Thyroid gland (tissue), 4 donors: ENCODE measurements at regions not wholly inside any gene's neighbourhood (a gene's known extent, or its start where the extent isn't known, plus 50 kb on each side); places are given as distances from the start of the nearest gene placed in this dataset.

Source experiments
- DNase-seq, 2 donors: peaks; one replicate each; pipeline ENCODE4 v3.0.0-alpha.2; 2019
- H3K27ac ChIP-seq, 3 donors: fragments of 200-600 bp; sonication (generic); 1 replicate in 2 of 3; 2 replicates in 1 of 3; pipeline ENCODE4 v1.5.1; 2016 to 2019; ENCODE audit warnings: mild to moderate bottlenecking in 1 of 3, moderate library complexity in 1 of 3
- H3K27me3 ChIP-seq: fragments of 200-600 bp; sonication (generic); one replicate; pipeline ENCODE4 v1.5.1; 2019
- H3K36me3 ChIP-seq, 2 donors: fragments of 200-600 bp; sonication (generic); one replicate each; pipeline ENCODE4 v1.5.1; 2016 to 2019
- H3K4me1 ChIP-seq, 2 donors: fragments of 200-600 bp; sonication (generic); one replicate each; pipeline ENCODE4 v1.5.1; 2017 to 2019
- H3K4me3 ChIP-seq, 3 donors: fragments of 200-600 bp; sonication (generic); replicated peaks in 1 of 3; 1 replicate in 2 of 3; 2 replicates in 1 of 3; pipeline ENCODE4 v1.5.1; 2016; ENCODE audit warnings: mild to moderate bottlenecking in 1 of 3
- H3K9me3 ChIP-seq: fragments of 200-600 bp; sonication (generic); one replicate; pipeline ENCODE4 v1.5.1; 2017
- POLR2A ChIP-seq, 2 donors: fragments of 450-650 bp; IDR thresholded peaks; one replicate each; pipeline ENCODE4 v1.6.1; 2017; ENCODE audit warnings: antibody characterized with exemption in 2 of 2, mild to moderate bottlenecking in 2 of 2, moderate library complexity in 1 of 2
- WGBS, 2 donors: methylation state at CpG; one replicate each; pipeline ENCODE4 v1.1.5; 2017; 5-methylcytosine and 5-hydroxymethylcytosine counted together
- intact Hi-C: fragments of 100-400 bp; cut with DNase I; formaldehyde crosslinking; loops from one replicate; pipeline ENCODE4 v1.15.1; 2023
- TF ChIP-seq, protein P1 (sequence below), 6 experiments: fragments of 200-600 bp in 3 of 6; fragments of 450-650 bp in 3 of 6; sonication (generic) in 3 of 6; IDR thresholded peaks; one replicate each; pipeline ENCODE4 v1.5.1; 2016 to 2019; ENCODE audit warnings: antibody characterized with exemption in 6 of 6, mild to moderate bottlenecking in 2 of 6, inconsistent platforms in 1 of 6, moderate library complexity in 1 of 6

DNA sequence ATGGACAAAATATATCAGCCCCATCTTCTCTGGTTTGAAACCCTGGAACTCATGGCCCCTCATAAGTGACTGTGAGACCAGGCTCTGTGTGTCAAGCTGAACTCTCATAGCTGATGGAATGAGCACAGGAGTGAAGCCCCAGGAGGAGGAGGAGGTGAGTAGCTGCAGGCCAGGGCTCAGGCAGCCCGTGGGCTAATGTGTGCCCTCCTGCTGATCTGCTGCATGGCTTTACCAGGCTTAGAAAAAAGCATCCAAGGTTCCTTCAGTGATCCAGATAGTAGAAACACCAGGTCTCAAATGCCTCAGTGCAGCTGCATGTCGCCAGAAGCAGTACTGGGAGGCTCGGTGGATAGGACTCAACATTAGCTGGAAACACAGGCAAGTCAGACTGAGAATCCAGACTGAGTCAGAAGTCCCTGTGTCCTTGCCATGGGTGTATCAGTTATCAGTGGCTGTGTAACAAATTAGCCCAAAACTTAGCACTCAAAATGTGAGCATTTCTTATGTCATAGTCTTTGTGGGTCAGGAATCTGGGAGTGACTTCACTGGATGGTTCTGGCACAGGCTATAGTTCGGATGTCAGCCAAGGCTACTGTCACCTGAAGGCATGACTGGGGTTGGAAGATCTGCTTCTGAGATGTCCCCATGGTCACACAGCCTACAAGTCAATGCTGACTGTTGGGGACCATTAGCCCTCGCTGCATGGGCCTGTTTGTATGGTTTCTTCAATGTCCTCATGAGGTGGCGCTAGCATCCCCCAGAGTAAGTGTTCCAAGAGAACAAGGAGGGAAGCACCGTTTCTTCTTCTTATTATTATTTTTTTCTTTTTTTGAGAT, 255.4 kb upstream of the IRF2BP2 start:
- H3K27me3 ChIP-seq, result no peaks in the 10 kb centered on the region
- H3K4me3 ChIP-seq, result no peak overlapping the region
- H3K36me3 ChIP-seq, result no peaks in the 10 kb centered on the region
- intact Hi-C loops, result no loop called here
- DNase-seq, result no peak
- no peak for TF ChIP-seq POLR2A (IDR thresholded peaks at IDR 0.05)
- no peaks in the 10 kb centered on the region for H3K9me3 ChIP-seq
- no peak overlapping the region for H3K27ac ChIP-seq
- peaks cover 10 to 19% of the 10 kb centered on the region in 2 donors for H3K4me1 ChIP-seq
- 92 to 97% methylated on average over 7 of the region's 7 CpGs for WGBS, 2 donors

DNA sequence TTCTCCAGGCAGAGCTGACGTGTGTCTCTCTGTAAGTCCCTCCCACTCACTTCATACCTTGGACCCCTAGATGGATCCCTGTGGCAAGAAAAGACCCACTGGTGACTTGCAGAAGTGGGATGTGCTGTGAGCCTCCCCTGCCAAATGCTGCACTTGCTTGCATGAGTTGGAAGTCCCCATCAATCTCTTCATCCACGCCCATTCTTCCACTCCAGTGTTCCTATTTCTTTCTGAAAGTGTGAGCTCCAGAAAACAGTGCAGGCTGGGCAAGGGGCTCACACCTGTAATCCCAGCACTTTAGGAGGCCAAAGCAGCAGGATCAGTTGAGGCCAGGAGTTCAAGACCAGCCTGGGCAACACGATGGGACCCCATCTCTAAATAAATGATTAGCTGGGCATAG, 254.1 kb upstream of the IRF2BP2 start:
- Histone ChIP-seq H3K9me3 (no peaks in the 10 kb centered on the region), H3K4me3 (no peak overlapping the region), H3K27me3 (no peaks in the 10 kb centered on the region), H3K27ac (peak overlapping the region in 2 of 3 donors; percentile 7 to 82), H3K4me1 (peaks cover 10 to 19% of the 10 kb centered on the region in 2 donors), H3K36me3 (no peaks in the 10 kb centered on the region)
- 93 to 98% methylated on average over 3 of the region's 3 CpGs for WGBS, 2 donors
- no peak for TF ChIP-seq POLR2A (IDR thresholded peaks at IDR 0.05)
- TF ChIP-seq, protein P1, sequence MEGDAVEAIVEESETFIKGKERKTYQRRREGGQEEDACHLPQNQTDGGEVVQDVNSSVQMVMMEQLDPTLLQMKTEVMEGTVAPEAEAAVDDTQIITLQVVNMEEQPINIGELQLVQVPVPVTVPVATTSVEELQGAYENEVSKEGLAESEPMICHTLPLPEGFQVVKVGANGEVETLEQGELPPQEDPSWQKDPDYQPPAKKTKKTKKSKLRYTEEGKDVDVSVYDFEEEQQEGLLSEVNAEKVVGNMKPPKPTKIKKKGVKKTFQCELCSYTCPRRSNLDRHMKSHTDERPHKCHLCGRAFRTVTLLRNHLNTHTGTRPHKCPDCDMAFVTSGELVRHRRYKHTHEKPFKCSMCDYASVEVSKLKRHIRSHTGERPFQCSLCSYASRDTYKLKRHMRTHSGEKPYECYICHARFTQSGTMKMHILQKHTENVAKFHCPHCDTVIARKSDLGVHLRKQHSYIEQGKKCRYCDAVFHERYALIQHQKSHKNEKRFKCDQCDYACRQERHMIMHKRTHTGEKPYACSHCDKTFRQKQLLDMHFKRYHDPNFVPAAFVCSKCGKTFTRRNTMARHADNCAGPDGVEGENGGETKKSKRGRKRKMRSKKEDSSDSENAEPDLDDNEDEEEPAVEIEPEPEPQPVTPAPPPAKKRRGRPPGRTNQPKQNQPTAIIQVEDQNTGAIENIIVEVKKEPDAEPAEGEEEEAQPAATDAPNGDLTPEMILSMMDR (IDR thresholded peaks at IDR 0.05), result no peak
- DNase-seq, result no peak
- intact Hi-C loops, result no loop called here

DNA sequence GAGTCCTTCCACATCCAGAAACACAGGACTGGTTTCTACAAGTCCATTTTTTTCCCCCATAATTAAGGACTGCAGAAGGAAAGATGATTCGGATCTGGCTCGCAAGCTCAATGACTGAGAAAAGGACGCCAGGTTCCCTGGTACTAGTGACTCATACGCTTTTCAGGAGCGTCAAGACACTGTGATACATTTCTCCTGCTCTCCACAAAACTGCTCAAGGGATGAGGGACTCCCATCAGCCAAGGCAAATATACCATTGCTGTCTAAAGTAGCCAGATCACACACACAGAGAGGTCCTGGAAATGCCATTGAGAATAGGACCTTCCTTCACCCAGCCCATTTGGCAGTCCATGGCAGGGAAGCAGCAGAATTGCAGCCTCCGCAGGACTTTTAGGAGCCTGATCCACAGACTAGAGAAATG, 253.6 kb upstream of the IRF2BP2 start:
- Histone ChIP-seq H3K4me3 (no peak overlapping the region), H3K36me3 (no peaks in the 10 kb centered on the region), H3K4me1 (peaks cover 10 to 19% of the 10 kb centered on the region in 2 donors), H3K9me3 (no peaks in the 10 kb centered on the region), H3K27me3 (no peaks in the 10 kb centered on the region), H3K27ac (peak overlapping the region; percentile 64 to 82 (median 69))
- 87 to 88% methylated on average over 6 of the region's 6 CpGs for WGBS, 2 donors
- no peak for DNase-seq
- intact Hi-C loops, result no loop called here
- TF ChIP-seq POLR2A (IDR thresholded peaks at IDR 0.05), result no peak

DNA sequence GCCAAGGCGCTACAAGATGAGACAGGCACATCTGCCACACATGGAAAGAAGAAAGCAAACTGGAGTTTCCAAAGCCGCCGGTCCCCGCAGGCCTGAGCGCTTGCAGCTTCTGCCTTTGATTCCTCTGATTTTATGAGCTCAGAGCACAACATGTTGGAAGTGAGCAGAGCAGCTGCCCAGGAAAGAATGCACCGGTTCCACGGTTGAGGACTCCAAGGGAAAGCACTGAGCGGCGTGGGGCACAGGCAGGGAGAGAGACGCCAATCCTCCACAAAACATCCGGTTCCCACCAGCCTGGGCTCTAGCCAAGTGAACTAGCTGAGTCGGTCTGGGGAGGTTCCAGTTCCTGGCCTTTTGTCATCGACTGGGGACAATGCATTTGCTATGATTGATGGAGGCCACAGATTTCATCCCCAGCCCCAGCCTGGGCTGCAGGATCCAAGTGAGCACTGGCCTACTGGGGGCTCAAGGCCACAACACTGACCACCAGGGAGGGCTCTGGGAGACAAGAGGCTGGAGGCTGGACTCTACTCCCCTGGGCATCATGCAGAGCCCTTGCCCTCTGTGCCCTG, 253.1 kb upstream of the IRF2BP2 start:
- no peak overlapping the region for H3K4me3 ChIP-seq
- no peaks in the 10 kb centered on the region for H3K36me3 ChIP-seq
- H3K27me3 ChIP-seq, result no peaks in the 10 kb centered on the region
- peaks cover 10 to 19% of the 10 kb centered on the region in 2 donors for H3K4me1 ChIP-seq
- H3K9me3 ChIP-seq, result no peaks in the 10 kb centered on the region
- intact Hi-C loops, result no loop called here
- TF ChIP-seq POLR2A (IDR thresholded peaks at IDR 0.05), result peak in 1 of 2 donors; percentile 23
- TF ChIP-seq, protein P1 (IDR thresholded peaks at IDR 0.05), result no peak
- WGBS, 2 donors, result 12 to 18% methylated on average over 13 of the region's 13 CpGs
- DNase-seq, result peak; percentile 93 to 97
- H3K27ac ChIP-seq, result peak overlapping the region; percentile 69 to 82 (median 78)

DNA sequence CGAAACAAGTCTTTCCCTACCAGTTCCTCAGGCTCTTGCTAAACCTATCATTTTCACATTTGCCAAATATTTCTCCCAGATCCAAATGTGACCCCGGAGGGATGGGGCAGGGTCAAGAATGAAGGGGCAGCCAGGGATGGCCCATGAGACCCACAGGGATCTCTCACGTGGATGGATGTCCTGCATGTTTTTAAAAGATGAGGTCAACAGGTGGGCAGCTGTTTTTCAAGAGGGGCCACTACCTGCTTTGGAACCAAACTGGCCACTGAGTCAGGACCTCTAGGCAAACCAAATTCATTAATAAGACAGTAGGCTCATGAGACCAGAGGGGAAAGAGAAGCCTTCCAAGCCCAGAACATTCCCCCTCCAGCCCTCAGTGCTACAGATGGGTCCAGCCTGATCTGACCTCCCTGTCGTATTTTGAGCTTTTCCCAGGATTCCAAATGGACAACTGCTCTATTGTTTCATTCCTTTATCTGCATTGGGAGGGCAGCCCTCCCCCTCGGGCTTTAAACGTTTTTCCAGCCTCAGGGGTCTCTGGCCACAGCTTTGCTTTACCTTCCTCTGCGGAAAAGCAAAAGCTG, 252.5 kb upstream of the IRF2BP2 start:
- H3K27me3 ChIP-seq, result no peaks in the 10 kb centered on the region
- H3K4me3 ChIP-seq, result no peak overlapping the region
- H3K27ac ChIP-seq, result peak overlapping the region; percentile 69 to 82 (median 78)
- TF ChIP-seq POLR2A (IDR thresholded peaks at IDR 0.05), result no peak
- H3K4me1 ChIP-seq, result peaks cover 10 to 19% of the 10 kb centered on the region in 2 donors
- intact Hi-C loops, result no loop called here
- H3K9me3 ChIP-seq, result no peaks in the 10 kb centered on the region
- H3K36me3 ChIP-seq, result no peaks in the 10 kb centered on the region
- WGBS, 2 donors, result 58 to 72% methylated on average over 7 of the region's 7 CpGs
- no peak for DNase-seq

DNA sequence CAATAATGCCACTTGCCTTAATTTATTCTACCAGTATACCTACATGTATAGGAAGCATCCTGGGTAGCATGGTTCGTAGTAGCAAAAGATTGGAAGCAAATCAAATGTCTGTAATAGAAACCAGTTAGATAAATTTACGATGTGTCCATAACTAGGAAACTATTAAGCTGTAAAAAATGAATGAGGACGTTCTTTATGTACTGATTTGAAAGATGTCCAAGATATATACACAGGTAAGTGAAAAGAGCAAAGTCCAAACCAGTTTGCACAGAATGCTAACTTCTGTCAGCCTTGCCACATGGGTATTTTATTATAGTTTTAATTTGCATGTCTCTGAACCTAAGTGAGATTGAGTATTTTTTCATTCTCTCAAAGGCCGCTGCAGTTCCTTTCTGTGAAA, 251.8 kb upstream of the IRF2BP2 start:
- no peaks in the 10 kb centered on the region for H3K36me3 ChIP-seq
- no peak overlapping the region for H3K4me3 ChIP-seq
- no peak for DNase-seq
- WGBS, 2 donors, result 92 to 97% methylated on average over 4 of the region's 4 CpGs
- no peak for TF ChIP-seq POLR2A (IDR thresholded peaks at IDR 0.05)
- TF ChIP-seq, protein P1 (IDR thresholded peaks at IDR 0.05), result no peak
- peaks cover 10 to 19% of the 10 kb centered on the region in 2 donors for H3K4me1 ChIP-seq
- no peaks in the 10 kb centered on the region for H3K27me3 ChIP-seq
- no peak overlapping the region for H3K27ac ChIP-seq
- no peaks in the 10 kb centered on the region for H3K9me3 ChIP-seq
- intact Hi-C loops, result no loop called here
